ENCODE measurements at regions not wholly inside any gene's neighbourhood (a gene's known extent, or its start where the extent isn't known, plus 50 kb on each side); places are given as distances from the start of the nearest gene placed in this dataset.
"Not testable (repeated sequence)": the region's sequence is repeated elsewhere in the genome, so short reads cannot be mapped to it uniquely, and the experiment has no call there.

DNA sequence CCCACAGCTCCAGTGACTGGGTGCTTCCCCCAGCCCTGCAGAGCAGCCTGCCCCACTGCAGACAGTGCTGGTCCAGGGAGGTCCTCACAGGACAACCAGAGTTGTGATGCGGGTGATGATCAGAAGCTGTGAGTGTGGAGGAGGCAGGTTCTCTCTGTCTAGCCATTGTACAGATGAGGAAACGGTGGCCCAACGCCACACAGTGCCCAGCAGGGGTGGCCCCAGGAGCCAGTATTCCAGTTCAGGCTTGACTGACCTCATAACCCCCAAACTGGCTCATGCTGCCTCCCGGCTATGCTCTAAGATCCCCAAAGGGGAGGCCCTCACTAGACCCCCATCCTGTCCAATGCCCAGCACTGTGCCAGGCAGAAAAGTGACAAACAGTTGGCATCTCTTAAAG lies 147.1 kb upstream of the MAMLD1 start:
- not testable (repeated sequence) for DNase-seq

DNA sequence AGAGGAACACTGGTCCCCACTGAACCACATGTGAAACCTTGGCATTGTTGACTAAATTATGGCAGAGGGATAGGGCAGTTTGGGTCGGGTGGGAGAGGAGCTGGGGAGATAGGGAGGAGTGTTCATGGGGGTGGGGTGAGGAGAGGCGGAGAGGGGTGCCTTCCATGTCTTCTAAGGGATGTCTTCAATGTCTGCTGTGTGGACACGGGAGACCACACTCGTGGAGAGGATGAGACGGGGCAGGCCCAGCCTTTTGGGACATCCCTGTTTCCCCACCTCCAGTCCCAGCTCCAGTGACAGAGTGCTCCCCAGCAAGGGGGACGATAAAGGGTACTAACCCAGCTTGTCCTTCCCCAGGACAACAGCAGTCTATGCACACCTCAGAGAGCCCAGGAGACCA lies 146.4 kb upstream of the MAMLD1 start:
- DNase-seq, result no peak

DNA sequence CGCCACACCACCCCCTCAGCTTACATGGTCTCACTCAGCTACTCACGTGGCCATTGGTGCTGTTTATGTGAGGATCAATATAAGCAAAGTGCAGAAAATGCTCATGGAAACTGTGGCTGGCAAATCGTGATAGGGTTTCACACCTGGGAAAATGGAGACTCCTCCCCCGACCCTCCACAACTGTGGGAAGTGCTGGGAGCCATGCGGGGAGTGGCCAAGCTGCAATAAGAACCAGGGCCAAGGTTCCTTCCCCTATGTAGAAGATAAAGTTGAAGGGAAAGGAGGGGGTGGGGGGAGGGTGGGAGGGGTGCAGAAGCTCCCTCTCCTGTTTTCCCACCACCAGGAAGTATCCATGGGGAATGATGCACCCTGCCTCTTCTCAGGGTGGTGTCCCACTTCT lies 145.5 kb upstream of the MAMLD1 start:
- no peak for DNase-seq

DNA sequence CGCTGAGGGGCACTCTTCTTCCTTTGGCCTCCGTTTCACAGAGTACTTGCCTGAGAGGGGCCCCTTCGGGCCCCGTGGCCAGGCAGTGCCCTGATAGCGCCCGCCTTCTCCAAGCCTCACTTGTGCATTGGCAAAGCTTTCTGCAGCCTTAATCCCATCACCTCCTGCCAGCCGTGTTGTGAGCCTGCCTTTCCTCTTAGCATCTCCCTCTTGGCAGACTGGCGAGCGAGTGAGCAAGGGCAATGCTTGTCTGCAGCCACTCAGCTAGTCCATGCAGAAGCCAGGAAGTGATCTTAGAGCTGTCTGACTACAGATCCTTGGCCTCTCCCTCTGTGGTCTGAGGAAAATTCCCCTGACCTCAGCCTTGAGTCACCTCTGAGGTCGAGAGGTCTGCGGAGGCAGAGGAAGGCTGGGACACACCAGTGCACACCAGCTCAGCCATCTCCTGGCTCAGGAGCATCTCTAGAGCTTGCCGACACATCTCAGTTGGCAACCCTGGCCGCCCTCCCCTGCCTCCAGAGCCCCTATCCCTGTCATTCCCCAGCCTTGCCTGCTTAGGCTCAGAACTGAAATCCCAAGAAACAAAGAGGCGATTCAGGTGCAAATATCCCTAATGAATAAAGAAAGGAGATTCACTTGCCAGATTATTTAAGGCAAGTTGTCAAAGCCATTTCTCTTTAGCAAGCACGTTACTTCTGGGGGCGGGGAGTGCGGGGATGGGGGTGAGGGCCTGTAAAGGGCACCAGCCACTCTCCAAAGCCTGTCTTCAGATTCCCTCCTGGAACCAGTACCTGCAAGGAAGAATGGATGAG lies 143.5 kb upstream of the MAMLD1 start:
- DNase-seq, result no peak

DNA sequence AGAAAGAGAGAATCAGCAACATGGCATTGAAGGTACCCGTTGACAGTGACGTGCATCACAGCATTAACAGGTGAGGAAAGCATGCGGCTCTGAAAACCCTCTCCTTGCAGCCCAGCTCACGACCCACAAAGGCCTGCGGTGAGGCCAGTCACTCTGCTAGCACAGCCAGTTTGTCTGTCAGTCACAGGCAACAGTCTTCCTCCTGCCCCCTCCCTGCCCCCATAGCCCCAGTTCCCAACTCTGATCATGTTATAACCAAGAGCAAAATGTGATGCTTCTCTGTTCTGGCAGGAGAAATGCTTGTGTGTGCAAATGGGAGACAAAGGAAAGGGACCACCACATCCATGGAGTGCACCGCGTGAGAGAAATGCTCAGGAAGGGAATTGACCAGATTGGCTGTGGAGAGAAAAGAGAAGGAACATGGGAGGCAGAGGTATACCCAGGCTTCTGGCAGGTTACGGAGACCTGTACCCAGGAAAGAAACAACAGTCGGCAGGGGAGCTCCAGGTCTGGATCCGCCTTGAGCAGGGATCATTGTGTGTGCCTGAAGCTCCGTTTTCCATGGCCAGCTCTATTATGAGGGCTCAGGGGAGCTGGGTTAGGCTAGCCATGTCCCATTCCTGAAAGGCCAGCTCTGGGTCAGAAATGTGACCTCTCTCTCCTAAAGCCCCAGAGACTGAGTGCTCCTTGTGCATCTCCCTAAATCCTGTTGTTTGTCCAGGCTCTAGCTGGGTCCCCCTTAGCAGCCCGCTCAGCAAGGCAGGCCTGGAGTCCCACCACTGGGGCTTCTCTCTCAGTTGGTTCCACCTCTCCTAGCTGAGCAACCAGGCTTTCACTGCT lies 139.7 kb upstream of the MAMLD1 start:
- DNase-seq, result no peak

DNA sequence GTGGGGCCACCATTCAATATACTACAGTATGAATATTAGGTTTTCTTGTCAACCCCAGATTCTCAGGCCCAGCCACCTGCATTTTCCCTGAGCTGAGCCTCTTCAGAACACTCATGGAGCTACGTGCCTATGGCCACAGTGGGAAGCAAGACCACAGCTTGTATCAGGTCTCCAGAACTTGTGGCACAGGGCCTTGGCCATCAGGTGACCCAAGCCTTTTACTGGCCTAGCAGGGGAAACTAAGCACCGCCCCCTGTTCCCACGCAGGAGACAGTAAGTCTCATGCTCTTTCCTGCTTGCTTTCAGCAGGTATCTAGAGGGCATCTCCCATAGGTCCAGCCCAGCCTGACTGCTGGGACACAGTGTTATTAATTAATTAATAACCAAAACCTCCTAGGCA lies 138.4 kb upstream of the MAMLD1 start:
- no peak for DNase-seq

DNA sequence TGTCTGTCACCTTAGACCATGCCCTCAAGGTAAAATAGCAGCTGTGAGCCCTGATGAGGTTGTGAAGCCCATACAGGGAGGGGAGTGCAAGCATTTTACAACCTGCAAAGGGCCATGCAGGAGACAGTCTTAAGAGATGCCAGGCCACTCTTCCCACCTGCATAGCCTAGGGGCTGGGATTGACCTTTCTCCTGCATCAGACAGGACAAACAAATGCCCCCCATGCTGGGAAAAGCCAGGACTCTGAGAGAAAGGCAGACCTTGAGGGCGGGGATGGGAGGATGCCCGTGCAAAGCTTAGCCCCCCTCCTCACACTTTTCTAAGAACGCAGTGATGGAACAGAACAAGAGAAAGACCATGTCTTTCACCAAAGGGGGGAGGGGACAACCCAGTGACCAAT lies 137.9 kb upstream of the MAMLD1 start:
- no peak for DNase-seq

DNA sequence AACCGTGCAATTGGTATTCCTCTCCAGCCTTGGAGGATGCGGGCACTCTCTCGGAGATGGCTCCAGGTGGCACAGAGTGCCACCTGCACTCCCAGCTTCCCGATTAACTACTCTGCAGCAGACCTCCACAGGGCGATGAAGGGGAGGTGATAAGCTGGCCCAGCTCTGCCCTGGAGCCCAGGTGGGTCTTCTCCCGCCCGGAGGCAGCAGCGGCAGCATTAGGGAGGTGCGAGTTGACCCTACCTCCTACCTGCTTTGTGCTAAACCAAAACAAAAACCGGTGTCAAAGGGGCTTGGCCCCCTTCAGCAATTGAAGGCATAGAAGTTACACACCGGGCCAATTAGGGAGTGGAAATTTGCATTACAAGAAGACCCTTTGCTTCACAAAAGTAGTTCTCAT lies 137.4 kb upstream of the MAMLD1 start:
- DNase-seq, result no peak

DNA sequence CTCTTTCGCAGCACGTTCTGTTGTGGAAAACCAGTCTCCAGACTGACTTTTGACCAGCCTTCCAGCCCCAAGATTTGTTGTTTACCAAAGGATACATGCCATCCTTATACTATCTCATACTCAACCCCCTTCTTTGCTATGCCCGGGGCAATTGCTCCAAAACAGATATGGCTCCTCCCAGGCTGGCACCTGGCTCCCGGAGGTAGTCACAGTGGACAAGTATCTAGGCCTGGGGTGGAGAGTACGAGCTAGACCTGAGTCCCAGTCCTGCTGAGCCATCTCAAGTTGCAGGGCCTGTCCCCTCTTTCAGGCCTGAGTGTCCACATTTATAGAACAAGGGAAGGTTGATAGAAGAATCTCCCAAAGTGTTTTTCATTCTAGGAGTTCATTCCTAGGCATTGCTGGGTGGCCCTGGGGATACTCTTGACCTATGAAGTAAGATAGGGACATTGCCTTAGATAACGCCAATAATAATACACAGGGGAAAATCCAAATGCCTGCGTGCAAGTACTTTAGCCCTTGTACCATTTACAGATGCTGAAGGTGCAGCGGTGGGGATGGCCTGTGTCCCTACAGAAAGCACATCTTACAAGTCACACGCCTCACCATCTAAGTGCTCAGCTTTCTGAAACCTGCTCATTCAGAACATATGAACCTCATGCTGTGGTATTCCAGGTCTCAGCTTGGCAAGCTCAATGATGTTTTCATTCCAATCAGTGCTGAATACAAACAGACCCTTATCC lies 136.7 kb upstream of the MAMLD1 start:
- DNase-seq, result no peak

DNA sequence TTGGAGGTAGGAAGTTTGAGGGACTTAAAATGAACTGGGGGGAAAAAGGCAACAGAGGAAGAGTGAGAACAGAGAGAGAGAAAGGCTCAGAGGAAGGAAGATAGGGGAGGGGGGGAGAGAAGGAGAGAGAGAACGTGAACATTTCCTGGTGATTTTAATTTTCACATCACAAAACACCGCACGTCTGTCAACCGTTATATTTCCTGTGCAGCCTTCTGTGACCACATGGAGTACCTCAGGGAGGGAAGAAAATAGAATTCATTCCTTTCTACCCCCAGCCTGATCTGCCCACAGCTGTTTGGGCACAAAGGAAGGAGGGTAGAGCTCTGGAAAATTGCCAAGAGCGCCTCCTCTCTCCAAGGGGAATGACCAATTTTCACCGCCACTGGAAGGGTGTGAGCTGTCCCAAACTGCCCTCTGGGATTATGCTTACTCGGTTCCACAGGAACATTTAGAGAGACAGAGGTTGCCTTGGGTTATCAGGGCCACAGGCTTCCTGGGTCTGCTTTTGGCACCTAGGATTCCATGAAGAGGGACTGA lies 135.7 kb upstream of the MAMLD1 start:
- DNase-seq, result no peak

DNA sequence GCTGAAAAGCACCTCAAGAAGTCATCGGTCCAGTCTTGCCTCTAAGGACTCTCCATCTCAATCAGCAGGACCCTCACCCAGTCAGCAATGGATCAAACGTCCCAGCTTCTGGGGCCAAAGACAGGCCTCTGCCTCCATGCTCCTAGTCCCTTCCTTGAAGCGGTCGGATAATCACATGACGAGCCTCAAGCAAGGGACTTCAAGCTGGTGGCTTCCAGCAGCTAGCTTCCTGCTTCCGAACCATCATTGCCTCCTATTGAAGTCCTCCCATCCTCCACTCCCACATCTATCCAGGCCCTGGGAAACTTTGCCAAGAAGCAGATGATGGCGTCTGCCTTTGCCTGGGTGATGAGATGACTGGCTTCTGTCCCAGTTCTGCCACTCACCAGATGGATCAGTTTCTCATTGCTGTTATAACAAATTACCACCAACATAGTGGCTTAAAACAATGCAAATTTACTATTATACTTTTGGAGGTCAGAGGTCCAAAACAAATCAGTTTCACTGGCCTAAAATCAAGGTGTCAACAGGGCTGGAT lies 135.2 kb upstream of the MAMLD1 start:
- no peak for DNase-seq

DNA sequence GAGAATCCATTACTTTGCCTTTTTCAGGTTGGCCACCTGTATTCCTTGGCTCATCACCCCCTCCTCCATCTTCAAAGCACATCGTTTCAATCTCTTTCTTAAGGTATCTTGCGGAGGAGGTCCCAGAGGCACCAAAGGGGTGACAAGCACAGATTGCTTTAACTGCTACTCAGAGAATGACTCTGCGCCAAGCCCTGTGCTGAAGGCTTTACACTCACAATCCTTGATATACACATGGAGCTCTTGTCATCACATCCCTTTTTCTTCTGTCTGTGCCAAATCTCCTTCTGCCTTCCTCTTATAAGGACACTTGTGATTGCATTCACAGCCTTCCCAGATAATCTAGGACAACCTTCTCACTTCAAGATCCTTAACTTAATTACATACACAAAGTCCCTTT lies 134.7 kb upstream of the MAMLD1 start:
- no peak for DNase-seq

DNA sequence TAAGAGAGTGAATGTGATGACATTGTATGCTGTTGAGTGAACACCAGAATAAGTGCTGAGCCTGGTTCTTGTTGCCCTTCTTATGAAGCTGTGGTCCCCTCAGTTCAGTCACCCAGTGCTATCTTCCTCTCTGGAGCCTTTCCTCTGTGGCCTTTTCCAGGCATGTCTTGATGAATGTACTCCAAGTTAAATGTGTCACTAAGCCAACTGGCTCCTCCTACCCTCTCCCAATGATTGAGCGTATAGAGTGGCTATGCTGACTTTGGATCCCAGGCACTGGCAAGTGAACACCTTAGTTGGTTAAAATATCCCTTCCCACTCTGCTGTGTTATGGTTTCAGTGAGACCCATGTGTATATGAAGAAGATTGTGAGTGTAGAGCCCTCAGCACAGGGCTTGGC lies 134.1 kb upstream of the MAMLD1 start:
- DNase-seq, result no peak

DNA sequence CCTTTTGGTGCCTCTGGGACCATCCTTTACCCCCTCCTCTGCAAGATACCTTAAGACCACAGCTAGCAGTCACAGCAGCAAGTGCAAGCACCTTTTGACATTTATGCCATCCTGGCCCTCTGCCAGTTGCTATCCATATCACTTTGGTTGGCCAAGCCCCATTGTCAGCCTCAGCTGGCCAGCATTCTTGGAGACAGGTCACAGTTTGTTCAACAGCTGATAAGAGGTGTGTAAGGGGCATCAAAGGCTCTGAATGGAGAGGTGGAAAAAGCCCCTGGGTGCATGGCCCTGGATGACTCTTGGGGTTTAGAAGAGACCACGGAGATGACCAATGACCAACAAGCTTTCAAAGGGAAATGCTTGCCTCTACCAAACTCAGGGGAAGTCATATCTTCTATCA lies 133.6 kb upstream of the MAMLD1 start:
- no peak for DNase-seq

DNA sequence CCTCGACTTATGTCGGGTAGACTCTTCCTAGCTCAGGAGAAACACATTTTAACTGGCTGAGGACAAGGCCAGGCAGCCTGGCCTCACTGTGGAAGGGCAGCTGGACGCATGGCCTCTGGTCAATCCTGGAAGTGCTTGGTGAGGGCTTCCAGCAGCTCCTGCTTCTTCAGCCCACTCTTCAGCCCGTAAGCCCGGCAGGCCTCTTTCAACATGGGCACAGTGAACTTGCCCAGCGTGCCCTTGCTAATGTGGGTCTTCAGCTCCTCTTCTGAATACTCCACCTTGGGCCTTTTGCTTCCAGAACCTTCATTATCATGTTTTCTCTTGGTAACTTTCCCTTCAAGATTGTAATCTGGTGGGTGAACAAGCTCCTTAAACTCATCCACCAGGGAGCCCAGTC lies 132.2 kb upstream of the MAMLD1 start:
- DNase-seq, result not testable (repeated sequence)

DNA sequence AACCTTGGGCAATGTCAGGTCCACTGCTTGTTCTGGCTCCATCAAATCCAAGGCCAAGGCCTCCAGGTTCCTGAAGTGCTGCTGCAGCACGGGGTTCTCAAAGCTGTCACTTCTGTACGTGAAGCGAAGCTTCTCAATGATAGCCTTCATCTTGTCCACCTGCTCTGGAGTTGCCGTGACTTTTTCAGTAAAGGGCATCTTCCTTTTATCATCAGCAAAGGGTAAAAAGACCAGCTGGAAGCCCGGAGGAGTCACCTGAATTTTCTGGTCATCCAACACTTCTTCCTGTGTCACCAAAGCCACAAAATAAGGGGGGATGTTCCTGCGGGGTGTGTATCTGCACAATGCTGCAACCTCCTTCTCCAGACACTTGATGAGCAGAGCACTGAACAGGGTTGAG lies 131.7 kb upstream of the MAMLD1 start:
- not testable (repeated sequence) for DNase-seq

DNA sequence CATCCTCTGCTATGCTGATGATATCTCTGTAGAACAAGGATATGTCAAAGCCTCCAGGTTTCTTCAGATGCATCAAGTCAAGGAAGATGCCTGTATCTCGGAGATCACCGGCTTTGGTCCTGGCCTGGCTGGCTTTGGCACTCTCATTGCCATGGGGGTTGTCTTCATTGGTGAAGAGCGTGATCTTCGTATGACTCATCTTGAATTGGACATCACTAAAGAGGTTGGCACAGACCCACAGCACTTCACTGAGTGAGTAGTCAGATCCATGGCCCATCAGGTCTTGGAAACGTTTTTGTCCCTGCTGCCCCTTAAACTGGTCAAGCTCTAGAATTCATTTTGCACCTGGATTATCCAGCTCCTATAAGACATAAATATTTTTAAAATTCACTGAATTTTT lies 130.9 kb upstream of the MAMLD1 start:
- DNase-seq, result not testable (repeated sequence)

DNA sequence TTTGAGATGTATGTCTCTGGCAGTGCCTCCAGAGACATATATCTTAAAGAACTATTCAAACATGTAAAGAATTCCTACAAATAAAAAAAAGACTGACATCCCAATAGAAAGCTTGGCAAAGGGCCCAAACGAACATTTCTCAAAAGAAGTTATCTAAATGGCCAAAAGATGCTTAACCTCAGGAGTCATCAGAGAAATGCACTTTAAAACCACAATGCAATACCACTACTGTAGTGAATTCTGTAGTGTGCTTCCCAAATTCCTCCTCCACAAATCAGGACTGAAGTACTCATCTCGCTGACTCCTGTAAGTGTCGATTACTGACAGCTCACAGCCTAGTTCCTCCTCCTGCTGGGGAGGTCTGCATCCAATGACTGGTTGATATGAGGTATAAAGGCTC lies 129.0 kb upstream of the MAMLD1 start:
- no peak for DNase-seq

DNA sequence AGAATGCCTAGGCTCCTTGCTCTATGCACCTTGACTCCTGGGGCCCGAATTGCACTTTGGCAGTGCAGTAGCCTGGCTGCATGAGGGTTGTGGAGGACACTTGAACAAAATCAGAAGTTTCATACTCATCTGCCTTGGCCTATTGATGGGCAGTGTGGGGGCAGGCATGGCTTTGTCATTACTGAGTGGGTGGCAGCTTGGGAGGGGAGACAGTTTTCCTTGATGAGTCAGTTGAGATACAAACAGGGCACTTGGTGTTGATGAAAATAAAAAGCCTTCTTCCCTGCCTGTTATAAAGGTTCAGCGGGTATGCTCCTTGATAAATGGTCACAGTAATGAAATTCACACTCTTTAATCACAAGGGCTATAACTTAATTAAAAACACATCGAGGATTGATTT lies 126.8 kb upstream of the MAMLD1 start:
- DNase-seq, result no peak

DNA sequence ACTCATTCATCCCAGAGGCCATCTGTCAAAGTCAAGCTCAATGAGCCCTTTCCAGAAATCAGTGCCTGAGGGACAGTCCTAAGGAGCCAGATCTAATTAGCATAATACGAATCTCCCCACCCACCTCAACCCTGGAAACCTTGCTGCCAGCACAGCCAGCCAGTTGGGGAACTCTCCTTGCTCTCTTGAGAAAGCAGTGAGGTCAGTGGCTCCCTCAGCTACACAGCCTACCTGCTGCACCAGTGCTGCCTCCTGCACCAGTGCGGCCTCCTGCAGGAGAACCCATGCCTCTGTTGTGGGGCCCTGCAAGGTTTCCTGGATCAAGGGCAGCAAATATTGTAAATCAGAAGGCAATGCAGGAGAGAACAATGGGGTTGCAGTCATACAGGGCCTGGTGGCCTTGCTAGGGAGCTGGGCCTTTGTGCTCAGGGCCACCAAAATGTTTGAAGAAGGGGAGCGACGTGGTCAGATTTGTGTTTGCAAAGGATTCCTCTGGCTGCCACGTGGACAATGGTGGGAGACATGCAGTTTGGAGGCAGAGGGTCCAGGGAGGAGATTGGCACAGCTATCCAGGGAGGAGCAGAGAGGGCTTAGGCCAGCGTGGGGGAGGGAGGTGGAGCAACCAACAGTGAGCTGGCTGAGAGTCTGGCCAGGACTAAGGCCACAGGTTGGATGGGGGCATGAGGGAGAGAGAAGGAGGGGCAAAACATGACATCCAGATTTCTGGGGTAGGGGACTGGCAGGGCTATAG lies 124.3 kb upstream of the MAMLD1 start:
- no peak for DNase-seq

DNA sequence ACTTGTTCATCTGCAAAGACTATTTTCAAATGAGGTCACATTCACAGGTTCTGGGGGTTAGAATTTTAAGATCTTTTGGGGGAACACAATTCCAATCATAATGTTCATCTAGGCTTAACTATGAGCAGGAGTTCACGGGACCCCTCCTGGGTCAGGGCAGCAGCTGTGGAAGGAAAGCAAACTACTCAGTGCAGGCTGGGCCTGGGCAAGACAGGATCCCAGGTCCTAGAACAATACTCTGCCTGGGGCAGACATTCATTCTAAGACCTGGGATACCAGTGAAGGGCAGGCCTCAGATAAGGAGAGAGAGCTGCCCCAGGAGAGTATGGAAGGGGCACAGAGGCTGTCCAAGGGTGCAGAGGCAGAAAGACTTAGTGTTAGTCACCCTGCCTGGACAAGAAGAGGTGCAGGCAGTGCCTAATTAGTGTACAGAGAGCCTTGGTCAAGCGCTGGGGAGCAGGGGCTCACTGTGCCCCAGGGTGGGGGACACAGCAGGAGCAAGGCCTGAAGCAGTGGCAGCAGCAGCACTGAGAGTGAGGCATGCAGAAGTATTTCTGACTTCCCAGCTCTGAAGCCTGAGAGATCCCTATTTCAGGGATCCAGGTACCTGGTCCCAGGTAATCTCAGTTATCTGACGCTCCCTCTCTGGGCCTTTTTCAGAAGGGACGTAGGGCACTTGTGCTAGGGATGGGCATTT lies 123.0 kb upstream of the MAMLD1 start:
- DNase-seq, result no peak

DNA sequence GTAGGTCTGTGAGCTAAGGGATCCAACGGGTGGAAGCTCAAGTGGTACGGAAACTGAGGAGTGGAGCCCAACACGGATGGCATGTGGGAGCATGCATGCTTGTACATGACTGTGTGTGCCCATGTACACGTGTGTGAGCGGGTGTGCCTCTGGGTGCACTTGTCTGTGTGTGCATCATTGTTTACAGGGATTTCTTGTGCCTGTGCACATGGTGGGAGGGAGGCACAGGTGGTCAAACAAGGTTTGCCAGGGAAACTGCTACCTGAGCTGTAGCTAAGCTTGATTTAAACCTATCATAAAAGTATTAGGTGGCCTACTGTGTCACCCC lies 122.5 kb upstream of the MAMLD1 start:
- DNase-seq, result no peak
